Lung (tissue), 11 donors: ENCODE measurements at regions not wholly inside any gene's neighbourhood (a gene's known extent, or its start where the extent isn't known, plus 50 kb on each side); places are given as distances from the start of the nearest gene placed in this dataset.

Experiments
- ATAC-seq: fragments of 200-7000 bp; cut with Tn5 transposase; one replicate; pipeline ENCODE4 v1.9.1; 2020; ENCODE audit warnings: moderate number of reproducible peaks; ENCODE audit not compliant: insufficient read depth, low FRiP score
- DNase-seq, 3 donors: peaks; one replicate each; pipeline ENCODE4 v3.0.0-alpha.2; 2013 to 2017
- H3K27ac ChIP-seq, 2 donors: one replicate each; pipeline ENCODE4 v1.5.1; 2013; ENCODE audit warnings: mild to moderate bottlenecking in 2 of 2, moderate library complexity in 2 of 2, control low read depth in 1 of 2, inconsistent platforms in 1 of 2, low read depth in 1 of 2, low read length in 1 of 2
- H3K27me3 ChIP-seq, 3 donors: one replicate each; pipeline ENCODE4 v1.5.1; 2013; ENCODE audit warnings: low read length in 2 of 3; ENCODE audit not compliant: control insufficient read depth in 3 of 3, insufficient read depth in 3 of 3
- H3K36me3 ChIP-seq, 4 donors: one replicate each; pipeline ENCODE4 v1.5.1; 2013; ENCODE audit warnings: low read length in 4 of 4, mild to moderate bottlenecking in 1 of 4, moderate library complexity in 1 of 4; ENCODE audit not compliant: control insufficient read depth in 4 of 4, insufficient read depth in 4 of 4
- H3K4me1 ChIP-seq, 5 donors: one replicate each; pipeline ENCODE4 v1.5.1; 2013; ENCODE audit warnings: low read length in 5 of 5, mild to moderate bottlenecking in 2 of 5, moderate library complexity in 1 of 5; ENCODE audit not compliant: control insufficient read depth in 5 of 5, insufficient read depth in 5 of 5
- H3K4me3 ChIP-seq: one replicate; pipeline ENCODE4 v1.5.1; 2013; ENCODE audit warnings: mild to moderate bottlenecking, control low read depth, moderate library complexity
- H3K9ac ChIP-seq, 2 donors: one replicate each; pipeline ENCODE4 v1.5.1; 2013; ENCODE audit warnings: low read length in 2 of 2, control low read depth in 1 of 2; ENCODE audit not compliant: insufficient read depth in 1 of 2
- H3K9me3 ChIP-seq, 4 donors: one replicate each; pipeline ENCODE4 v1.5.1; 2013; ENCODE audit warnings: low read length in 3 of 4, mild to moderate bottlenecking in 1 of 4, moderate library complexity in 1 of 4; ENCODE audit not compliant: control insufficient read depth in 4 of 4, insufficient read depth in 3 of 4
- CTCF ChIP-seq: IDR thresholded peaks from 2 replicates; pipeline ENCODE4 v1.5.1; 2012; ENCODE audit warnings: mild to moderate bottlenecking; ENCODE audit errors: control extremely low read depth, extremely low read depth
- WGBS, 2 donors: extraction: QIAGEN DNeasy Blood & Tissue Kit; methylation state at CpG; one replicate each; pipeline ENCODE4 v1.1.7; 2013; 5-methylcytosine and 5-hydroxymethylcytosine counted together
- donor health status: control.
- donor health status: control.
- donor health status: Bipolar disorder and iron deficiency.
- donor health status: healthy.
- donor health status: DM: yes; HTN: yes; CAD: no.

GRCh38 chr15:36478561-36478960 is 100.9 kb upstream of the CDIN1 start:
- Histone ChIP-seq H3K27me3 (no peaks in the 10 kb centered on the region), H3K27ac (no peak overlapping the region), H3K4me1 (no peaks in the 10 kb centered on the region), H3K4me3 (no peak overlapping the region), H3K9ac (no peak overlapping the region), H3K9me3 (no peaks in the 10 kb centered on the region), H3K36me3 (no peaks in the 10 kb centered on the region)
- DNase-seq (no peak), ATAC-seq (no peak)
- no peak for TF ChIP-seq CTCF
- WGBS, 2 donors = 75 to 80% methylated on average over 2 of the region's 2 CpGs

- 63 to 66% methylated on average over 9 of the region's 9 CpGs for WGBS, 2 donors
- H3K9me3 ChIP-seq = no peaks in the 10 kb centered on the region
- DNase-seq (peak in 2 of 3 donors; percentile 60 to 63), ATAC-seq (no peak)
- no peak overlapping the region for H3K9ac ChIP-seq
- no peak for TF ChIP-seq CTCF
- H3K27ac ChIP-seq = no peak overlapping the region
- H3K4me3 ChIP-seq = no peak overlapping the region
- no peaks in the 10 kb centered on the region for H3K36me3 ChIP-seq
- H3K27me3 ChIP-seq = no peaks in the 10 kb centered on the region
- H3K4me1 ChIP-seq = no peaks in the 10 kb centered on the region
Measured at GRCh38 chr15:36479200-36479896, 100.1 kb upstream of the CDIN1 start.

- 86 to 94% methylated on average over 1 of the region's 1 CpG for WGBS, 2 donors
- TF ChIP-seq CTCF = no peak
- H3K4me3 ChIP-seq = no peak overlapping the region
- no peak for ATAC-seq
- H3K36me3 ChIP-seq = no peaks in the 10 kb centered on the region
- no peaks in the 10 kb centered on the region for H3K27me3 ChIP-seq
- no peak overlapping the region for H3K27ac ChIP-seq
- no peak for DNase-seq
- H3K4me1 ChIP-seq = no peaks in the 10 kb centered on the region
- H3K9ac ChIP-seq = no peak overlapping the region
- no peaks in the 10 kb centered on the region for H3K9me3 ChIP-seq
Measured at GRCh38 chr15:36481156-36481555, 98.3 kb upstream of the CDIN1 start.

- WGBS, 2 donors = 97 to 99% methylated on average over 1 of the region's 1 CpG
- no peak for ATAC-seq
Measured at GRCh38 chr15:36483409-36483808, 96.0 kb upstream of the CDIN1 start.

More at GRCh38 chr15:36483409-36483808, 96.0 kb upstream of the CDIN1 start:
- no peak overlapping the region for H3K4me3 ChIP-seq
- H3K27me3 ChIP-seq = no peaks in the 10 kb centered on the region
- H3K36me3 ChIP-seq = no peaks in the 10 kb centered on the region
- no peak for TF ChIP-seq CTCF
- H3K9me3 ChIP-seq = no peaks in the 10 kb centered on the region
- no peak overlapping the region for H3K27ac ChIP-seq
- no peaks in the 10 kb centered on the region for H3K4me1 ChIP-seq
- no peak for DNase-seq
- no peak overlapping the region for H3K9ac ChIP-seq
